Esophagus squamous epithelium (tissue), 4 donors: ENCODE measurements at regions not wholly inside any gene's neighbourhood (a gene's known extent, or its start where the extent isn't known, plus 50 kb on each side); places are given as distances from the start of the nearest gene placed in this dataset.

Source experiments
- CTCF ChIP-seq, 6 experiments: fragments of 450-650 bp in 4 of 6; fragments of 200-600 bp in 2 of 6; sonication (generic) in 2 of 6; IDR thresholded peaks; one replicate each; pipeline ENCODE4 v1.5.1; 2016 to 2019; ENCODE audit warnings: antibody characterized with exemption in 6 of 6, mild to moderate bottlenecking in 4 of 6, moderate library complexity in 4 of 6
- POLR2A ChIP-seq, 4 donors: fragments of 450-650 bp; IDR thresholded peaks; one replicate each; pipeline ENCODE4 v1.6.1; 2017; ENCODE audit warnings: antibody characterized with exemption in 4 of 4, mild to moderate bottlenecking in 4 of 4, moderate library complexity in 3 of 4

GRCh38 chr7:12930534-12930933, 243.1 kb downstream of the ARL4A start:
- TF ChIP-seq CTCF (IDR thresholded peaks at IDR 0.05) (no peak), POLR2A (IDR thresholded peaks at IDR 0.05) (no peak)
